Transverse colon (tissue), 4 donors: ENCODE measurements at regions not wholly inside any gene's neighbourhood (a gene's known extent, or its start where the extent isn't known, plus 50 kb on each side); places are given as distances from the start of the nearest gene placed in this dataset.

Source experiments
- DNase-seq: peaks from one replicate; pipeline ENCODE4 v3.0.0-alpha.2; 2019
- H3K27ac ChIP-seq, 4 donors: fragments of 200-600 bp; sonication (generic); 2 replicates each; pipeline ENCODE4 v1.5.1; 2016 to 2018; ENCODE audit warnings: inconsistent platforms in 4 of 4
- H3K27me3 ChIP-seq: fragments of 200-600 bp; sonication (generic); 2 replicates; pipeline ENCODE4 v1.5.1; 2017; ENCODE audit warnings: inconsistent platforms
- H3K36me3 ChIP-seq, 4 donors: fragments of 200-600 bp; sonication (generic); 2 replicates each; pipeline ENCODE4 v1.5.1; 2017 to 2019; ENCODE audit warnings: inconsistent platforms in 4 of 4
- H3K4me1 ChIP-seq, 4 donors: fragments of 200-600 bp; sonication (generic); 2 replicates each; pipeline ENCODE4 v1.5.1; 2017 to 2020; ENCODE audit warnings: inconsistent platforms in 4 of 4
- H3K4me3 ChIP-seq, 4 donors: fragments of 200-600 bp; sonication (generic); 1 replicate in 1 of 4; 2 replicates in 3 of 4; pipeline versions ENCODE4 v1.5.1 to v1.6.1; 2017 to 2019; ENCODE audit warnings: inconsistent platforms in 4 of 4
- H3K9me3 ChIP-seq, 2 donors: fragments of 200-600 bp; sonication (generic); 2 replicates each; pipeline ENCODE4 v1.5.1; 2017 to 2019; ENCODE audit warnings: inconsistent platforms in 2 of 2
- EP300 ChIP-seq: sonication (generic); formaldehyde crosslinking; IDR thresholded peaks from one replicate; pipeline ENCODE4 v1.6.1; 2017; ENCODE audit warnings: antibody characterized with exemption, low read depth
- POLR2A ChIP-seq: fragments of 450-650 bp; IDR thresholded peaks from one replicate; pipeline ENCODE4 v1.6.1; 2016; ENCODE audit warnings: antibody characterized with exemption, mild to moderate bottlenecking, moderate library complexity
- POLR2AphosphoS5 ChIP-seq, 3 donors: sonication (generic); formaldehyde crosslinking; IDR thresholded peaks; one replicate each; pipeline ENCODE4 v1.6.1; 2016; ENCODE audit warnings: antibody characterized with exemption in 3 of 3
- WGBS, 2 donors: methylation state at CpG; one replicate each; pipeline ENCODE4 v1.1.5; 2018; ENCODE audit warnings: low coverage in 1 of 2; 5-methylcytosine and 5-hydroxymethylcytosine counted together
- in situ Hi-C, 4 donors: fragments of 200-750 bp; cut with MboI; loops; one replicate each; pipeline versions ENCODE4 v1.15.0 to v1.15.1; 2017; ENCODE audit warnings: low sequenced_read_pairs in 3 of 4, low pct_ligation_motif_present in 1 of 4, low pct_unique_long_range_greater_than_20kb in 1 of 4
- intact Hi-C: fragments of 100-400 bp; cut with DNase I; formaldehyde crosslinking; loops from one replicate; pipeline ENCODE4 v1.15.1; 2023; ENCODE audit warnings: low total_unique reads
- TF ChIP-seq, protein P1 (sequence below), 5 experiments: fragments of 200-600 bp in 3 of 5; fragments of 450-650 bp in 2 of 5; sonication (generic) in 3 of 5; IDR thresholded peaks; 1 replicate in 2 of 5; 2 replicates in 3 of 5; pipeline ENCODE4 v1.5.1; 2016 to 2017; ENCODE audit warnings: antibody characterized with exemption in 5 of 5, inconsistent platforms in 3 of 5, mild to moderate bottlenecking in 2 of 5, moderate library complexity in 1 of 5

GRCh38 chr17:54559883-54560282, 340.8 kb upstream of the TOM1L1 start:
- in situ Hi-C loops (loop anchor here in 1 of 4 donors (25.0 kb wide), 1 partner anchor 273 kb away; no protein-coding TSS in a partner anchor), intact Hi-C loops (no loop called here)
- Histone ChIP-seq H3K36me3 (no peaks in the 10 kb centered on the region), H3K4me3 (no peak overlapping the region), H3K9me3 (peaks cover 3 to 9% of the 10 kb centered on the region in 2 donors), H3K4me1 (no peaks in the 10 kb centered on the region), H3K27ac (no peak overlapping the region), H3K27me3 (no peaks in the 10 kb centered on the region)
- TF ChIP-seq POLR2A: no peak
- no peak for TF ChIP-seq POLR2AphosphoS5 (IDR thresholded peaks at IDR 0.05)
- TF ChIP-seq, protein P1, sequence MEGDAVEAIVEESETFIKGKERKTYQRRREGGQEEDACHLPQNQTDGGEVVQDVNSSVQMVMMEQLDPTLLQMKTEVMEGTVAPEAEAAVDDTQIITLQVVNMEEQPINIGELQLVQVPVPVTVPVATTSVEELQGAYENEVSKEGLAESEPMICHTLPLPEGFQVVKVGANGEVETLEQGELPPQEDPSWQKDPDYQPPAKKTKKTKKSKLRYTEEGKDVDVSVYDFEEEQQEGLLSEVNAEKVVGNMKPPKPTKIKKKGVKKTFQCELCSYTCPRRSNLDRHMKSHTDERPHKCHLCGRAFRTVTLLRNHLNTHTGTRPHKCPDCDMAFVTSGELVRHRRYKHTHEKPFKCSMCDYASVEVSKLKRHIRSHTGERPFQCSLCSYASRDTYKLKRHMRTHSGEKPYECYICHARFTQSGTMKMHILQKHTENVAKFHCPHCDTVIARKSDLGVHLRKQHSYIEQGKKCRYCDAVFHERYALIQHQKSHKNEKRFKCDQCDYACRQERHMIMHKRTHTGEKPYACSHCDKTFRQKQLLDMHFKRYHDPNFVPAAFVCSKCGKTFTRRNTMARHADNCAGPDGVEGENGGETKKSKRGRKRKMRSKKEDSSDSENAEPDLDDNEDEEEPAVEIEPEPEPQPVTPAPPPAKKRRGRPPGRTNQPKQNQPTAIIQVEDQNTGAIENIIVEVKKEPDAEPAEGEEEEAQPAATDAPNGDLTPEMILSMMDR (IDR thresholded peaks at IDR 0.05): no peak
- TF ChIP-seq EP300: no peak
- DNase-seq: no peak
- WGBS, 2 donors: 83 to 96% methylated on average over 1 of the region's 1 CpG

DNA sequence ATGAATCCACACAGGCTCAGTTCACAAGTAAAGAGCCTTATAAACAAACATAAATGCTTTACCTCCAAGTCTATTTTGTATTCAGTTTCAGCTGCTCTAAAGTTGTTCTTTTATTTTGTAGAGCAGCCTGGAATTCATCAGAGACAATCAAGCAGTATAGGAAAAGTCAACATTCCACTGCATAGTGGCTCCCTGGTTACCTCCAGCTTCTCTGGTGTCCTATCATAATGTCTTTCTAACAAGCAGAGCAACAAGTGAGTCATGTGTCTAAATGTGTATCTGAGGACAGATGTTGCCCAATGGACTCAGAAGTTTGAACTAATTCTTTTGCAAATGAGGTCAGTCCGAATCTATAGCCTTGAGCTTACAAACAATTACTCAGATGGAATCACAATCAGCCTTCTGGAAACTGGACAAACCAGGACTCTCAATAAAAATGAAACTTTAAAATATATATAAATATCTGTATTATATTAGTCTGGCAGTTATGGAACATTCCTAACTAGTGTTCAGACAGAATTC, 292.0 kb upstream of the TOM1L1 start:
- no peaks in the 10 kb centered on the region for H3K27me3 ChIP-seq
- no peak overlapping the region for H3K4me3 ChIP-seq
- in situ Hi-C loops (no loop called here), intact Hi-C loops (no loop called here)
- no peak for DNase-seq
- no peaks in the 10 kb centered on the region for H3K36me3 ChIP-seq
- H3K9me3 ChIP-seq: peaks cover 0 to 8% of the 10 kb centered on the region in 2 donors
- no peak overlapping the region for H3K27ac ChIP-seq
- TF ChIP-seq EP300 (no peak), POLR2AphosphoS5 (IDR thresholded peaks at IDR 0.05) (no peak), POLR2A (no peak)
- TF ChIP-seq, protein P1 (IDR thresholded peaks at IDR 0.05): no peak
- no peaks in the 10 kb centered on the region for H3K4me1 ChIP-seq
- 70% methylated on average over 1 of the region's 1 CpG; no CpG with 5 or more reads in 1 of the 2 donors for WGBS, 2 donors

- Histone ChIP-seq H3K9me3 (no peaks in the 10 kb centered on the region), H3K36me3 (no peaks in the 10 kb centered on the region), H3K4me1 (no peaks in the 10 kb centered on the region), H3K27me3 (no peaks in the 10 kb centered on the region), H3K27ac (no peak overlapping the region), H3K4me3 (no peak overlapping the region)
- no peak for DNase-seq
- TF ChIP-seq EP300 (no peak), POLR2A (no peak), POLR2AphosphoS5 (IDR thresholded peaks at IDR 0.05) (no peak)
- TF ChIP-seq, protein P1 (IDR thresholded peaks at IDR 0.05): no peak
- 76% methylated on average over 2 of the region's 2 CpGs; no CpG with 5 or more reads in 1 of the 2 donors for WGBS, 2 donors
- in situ Hi-C loops (no loop called here), intact Hi-C loops (no loop called here)
Measured at GRCh38 chr17:54620399-54620978, 280.2 kb upstream of the TOM1L1 start.

- DNase-seq: no peak
- Histone ChIP-seq H3K36me3 (no peaks in the 10 kb centered on the region), H3K27ac (no peak overlapping the region), H3K9me3 (no peaks in the 10 kb centered on the region), H3K27me3 (no peaks in the 10 kb centered on the region), H3K4me3 (no peak overlapping the region), H3K4me1 (no peaks in the 10 kb centered on the region)
- TF ChIP-seq EP300 (no peak), POLR2A (no peak), POLR2AphosphoS5 (IDR thresholded peaks at IDR 0.05) (no peak)
- TF ChIP-seq, protein P1 (IDR thresholded peaks at IDR 0.05): no peak
- 50 to 67% methylated on average over 1 to 6 of the region's 6 CpGs for WGBS, 2 donors
- in situ Hi-C loops (no loop called here), intact Hi-C loops (no loop called here)
Measured at GRCh38 chr17:54623746-54624145, 276.9 kb upstream of the TOM1L1 start.
